Left cardiac atrium (tissue), 4 donors: ENCODE measurements at regions not wholly inside any gene's neighbourhood (a gene's known extent, or its start where the extent isn't known, plus 50 kb on each side); places are given as distances from the start of the nearest gene placed in this dataset.

Experiments
- ATAC-seq, 2 donors: fragments of 200-7000 bp; cut with Tn5 transposase; one replicate each; pipeline ENCODE4 v1.9.1; 2020; ENCODE audit warnings: mild to moderate bottlenecking in 2 of 2, moderate library complexity in 2 of 2
- DNase-seq: peaks from one replicate; pipeline ENCODE4 v3.0.0-alpha.2; 2020
- intact Hi-C, 2 donors: fragments of 100-400 bp; cut with DNase I; formaldehyde crosslinking; loops; one replicate each; pipeline versions ENCODE4 v1.14.1 to v1.15.1; 2022 to 2023
- donor health status: DM: no; HTN: yes; CAD: no.
- donor health status: DM: no; HTN: yes; CAD: no; lungs with severe emphysema.
- donor health status: DM: yes; HTN: yes; CAD: no.
- donor health status: Dilated cardiomyopathy.

GRCh38 chr10:78716043-78716660 lies 352.6 kb upstream of the ZMIZ1 start:
- ATAC-seq: no peak
- no peak for DNase-seq
- intact Hi-C loops: no loop called here

GRCh38 chr10:78717200-78717599 lies 351.6 kb upstream of the ZMIZ1 start:
- DNase-seq: peak; percentile 36
- ATAC-seq: peak; percentile 53 to 72
- intact Hi-C loops: no loop called here

DNA sequence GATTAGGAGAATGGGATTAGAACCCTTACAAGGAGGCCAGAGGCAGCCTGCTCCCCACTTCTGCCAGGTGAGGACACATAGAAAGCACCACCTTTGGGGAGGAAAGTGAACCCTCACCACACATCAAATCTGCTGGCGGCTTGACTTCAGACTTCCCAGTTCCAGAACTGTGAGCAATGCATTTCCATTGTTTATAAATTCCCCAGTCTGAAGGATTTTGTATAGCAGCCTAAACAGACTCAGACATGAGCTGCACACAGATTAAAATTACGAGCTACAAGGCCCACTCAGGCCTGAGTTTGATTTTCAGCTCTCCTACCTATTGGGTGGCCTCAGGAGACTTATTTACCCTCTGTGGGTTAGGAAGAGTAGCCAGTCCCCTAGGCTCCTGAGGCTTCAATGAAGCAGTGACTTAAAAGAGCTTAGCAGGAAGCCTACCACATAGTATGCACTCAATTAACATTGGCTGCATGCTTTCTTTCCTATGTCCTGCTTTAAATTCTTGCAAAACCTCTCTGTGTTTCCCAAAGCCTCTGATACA lies 350.7 kb upstream of the ZMIZ1 start:
- ATAC-seq: no peak
- intact Hi-C loops: no loop called here
- DNase-seq: no peak

- DNase-seq: no peak
- no peak for ATAC-seq
Observed at GRCh38 chr10:78719276-78719675, 349.5 kb upstream of the ZMIZ1 start.

GRCh38 chr10:78720091-78720490 lies 348.7 kb upstream of the ZMIZ1 start:
- intact Hi-C loops: no loop called here
- ATAC-seq (no peak), DNase-seq (no peak)

More at GRCh38 chr10:78719276-78719675, 349.5 kb upstream of the ZMIZ1 start:
- intact Hi-C loops: no loop called here

DNA sequence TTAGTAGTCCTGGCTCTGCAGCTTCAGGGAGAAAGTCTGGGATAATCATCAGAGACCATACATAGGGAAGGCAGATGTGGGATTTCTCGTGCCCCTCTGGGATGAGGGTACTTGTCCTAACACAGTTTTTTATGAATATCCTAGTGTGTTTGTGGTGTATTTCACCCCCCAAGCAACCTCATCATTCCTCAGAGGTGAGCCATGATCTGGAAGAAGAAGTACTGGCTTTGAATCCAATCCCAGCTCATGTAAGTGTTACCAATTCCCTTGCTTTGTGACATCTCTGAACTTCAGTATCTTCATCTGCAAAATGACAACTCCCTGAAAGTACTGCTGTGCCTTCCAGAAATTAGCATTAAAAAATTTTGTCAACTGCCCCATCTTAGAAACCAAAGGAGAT lies 347.5 kb upstream of the ZMIZ1 start:
- ATAC-seq (no peak), DNase-seq (no peak)
- intact Hi-C loops: no loop called here

DNA sequence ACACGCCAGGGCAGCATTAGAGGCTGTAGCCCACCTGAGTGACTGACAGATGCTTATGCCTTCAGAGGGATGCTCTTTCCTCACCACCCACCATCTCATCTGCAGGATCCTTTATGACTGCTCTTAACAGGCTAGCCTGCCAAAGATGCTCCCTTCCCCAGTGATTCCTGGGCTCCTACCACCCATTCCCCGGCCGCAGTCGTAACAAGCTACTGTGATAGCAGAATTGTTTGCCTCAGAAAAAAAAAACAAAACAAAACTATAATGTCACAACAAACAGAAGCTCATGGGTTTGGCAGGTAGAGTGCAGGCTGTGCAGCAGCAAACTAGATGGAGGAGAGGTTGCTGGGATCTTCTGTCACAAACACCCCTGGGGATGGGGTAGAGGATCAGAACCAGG lies 343.9 kb upstream of the ZMIZ1 start:
- intact Hi-C loops: no loop called here
- no peak for ATAC-seq
- no peak for DNase-seq

- ATAC-seq (no peak), DNase-seq (no peak)
- intact Hi-C loops: no loop called here
Observed at GRCh38 chr10:78726171-78726570, 342.6 kb upstream of the ZMIZ1 start.

GRCh38 chr10:78727251-78727650 lies 341.5 kb upstream of the ZMIZ1 start:
- DNase-seq (no peak), ATAC-seq (peak; percentile 12 to 36)
- intact Hi-C loops: no loop called here

DNA sequence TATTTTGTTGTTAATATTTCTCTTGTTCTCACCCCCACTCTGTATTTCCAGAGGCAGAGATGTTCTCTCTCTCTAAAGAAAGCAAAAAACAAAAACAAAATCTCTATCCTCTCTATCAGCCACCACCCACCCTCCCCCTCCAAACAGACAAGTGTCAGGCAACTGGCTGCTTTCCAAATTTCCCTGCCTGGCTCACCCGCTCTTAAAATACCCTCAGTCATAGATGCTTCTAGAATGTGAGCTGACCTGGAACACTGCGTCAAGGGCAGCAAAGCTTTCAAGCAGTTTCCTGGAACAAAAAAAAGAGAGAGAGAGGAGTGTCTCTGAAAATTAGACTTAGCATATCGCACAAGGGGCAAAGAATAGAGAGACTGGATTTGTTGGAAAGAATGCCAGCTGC lies 341.0 kb upstream of the ZMIZ1 start:
- DNase-seq (peak; percentile 55), ATAC-seq (peak; percentile 82 to 87)

GRCh38 chr10:78728176-78728575 lies 340.6 kb upstream of the ZMIZ1 start:
- DNase-seq (no peak), ATAC-seq (peak in 1 of 2 donors; percentile 10)
- intact Hi-C loops: no loop called here

More for the DNA sequence above, 341.0 kb upstream of the ZMIZ1 start:
- intact Hi-C loops: no loop called here

- ATAC-seq (no peak), DNase-seq (no peak)
Observed at GRCh38 chr10:78729366-78729765, 339.4 kb upstream of the ZMIZ1 start.

GRCh38 chr10:78729800-78730199 lies 339.0 kb upstream of the ZMIZ1 start:
- no peak for ATAC-seq
- no peak for DNase-seq
- intact Hi-C loops: no loop called here

More at GRCh38 chr10:78729366-78729765, 339.4 kb upstream of the ZMIZ1 start:
- intact Hi-C loops: no loop called here

DNA sequence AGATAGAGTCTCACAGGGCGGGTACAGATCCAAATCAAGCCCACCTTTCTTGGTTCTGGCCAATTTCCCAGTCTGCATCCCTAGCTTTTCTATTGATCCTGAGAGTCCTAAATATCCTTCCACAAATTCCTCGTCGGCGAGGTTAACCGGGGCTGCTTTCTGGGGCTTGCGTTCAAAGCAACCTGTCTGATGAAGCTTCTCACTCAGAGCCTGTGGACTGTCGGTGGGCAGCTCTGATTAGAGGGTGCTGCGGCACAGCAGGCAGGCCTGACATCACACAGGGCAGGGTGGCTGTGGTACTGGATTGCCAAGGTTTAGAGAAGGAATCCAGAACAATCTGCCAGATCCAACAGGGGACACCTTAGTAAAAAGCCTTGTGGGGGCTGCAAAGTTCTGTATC lies 338.0 kb upstream of the ZMIZ1 start:
- no peak for DNase-seq
- no peak for ATAC-seq
- intact Hi-C loops: no loop called here

DNA sequence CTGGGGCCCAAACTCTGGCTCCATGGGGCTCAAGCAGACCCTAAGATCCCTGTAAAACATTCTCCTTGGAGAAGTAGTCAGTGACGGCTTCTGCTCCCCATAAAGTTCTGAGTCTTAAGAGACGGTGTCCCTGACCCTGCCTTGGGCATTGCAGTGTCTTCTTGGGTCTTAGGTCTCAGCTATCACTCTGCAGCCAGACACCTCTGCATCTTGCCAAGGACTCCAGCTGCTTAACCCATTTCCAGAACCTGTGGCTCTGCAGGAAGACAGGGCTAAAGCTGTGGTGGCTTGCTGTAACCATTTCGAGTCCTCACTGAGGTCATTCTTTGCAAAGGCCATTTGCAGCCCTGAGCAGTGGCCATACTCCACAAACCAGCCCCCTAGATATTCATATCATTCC lies 337.1 kb upstream of the ZMIZ1 start:
- ATAC-seq (no peak), DNase-seq (no peak)
- intact Hi-C loops: no loop called here

DNA sequence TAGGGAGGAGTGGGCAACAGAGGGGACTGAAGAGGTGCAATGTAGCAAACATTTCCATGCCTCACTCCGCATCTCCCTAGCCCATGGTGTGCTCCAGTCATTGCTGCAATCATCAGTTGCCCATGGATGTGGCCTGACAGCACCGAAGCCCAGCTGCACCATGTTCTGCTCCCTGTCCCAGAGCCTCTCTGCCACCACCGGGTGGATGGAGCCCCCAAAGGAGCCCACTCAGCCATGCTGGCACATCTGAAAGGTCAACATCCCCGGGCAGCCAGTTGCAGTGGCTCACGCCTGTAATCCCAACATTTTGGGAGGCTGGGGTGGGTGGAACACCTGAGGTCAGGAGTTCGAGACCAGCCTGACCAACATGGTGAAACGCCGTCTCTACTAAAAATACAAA lies 336.4 kb upstream of the ZMIZ1 start:
- no peak for DNase-seq

GRCh38 chr10:78736926-78737630 lies 331.7 kb upstream of the ZMIZ1 start:
- intact Hi-C loops: no loop called here
- ATAC-seq (no peak), DNase-seq (no peak)

More for the DNA sequence above, 336.4 kb upstream of the ZMIZ1 start:
- intact Hi-C loops: no loop called here
- no peak for ATAC-seq

- DNase-seq (no peak), ATAC-seq (no peak)
- intact Hi-C loops: no loop called here
Observed at GRCh38 chr10:78737883-78738856, 330.6 kb upstream of the ZMIZ1 start.

DNA sequence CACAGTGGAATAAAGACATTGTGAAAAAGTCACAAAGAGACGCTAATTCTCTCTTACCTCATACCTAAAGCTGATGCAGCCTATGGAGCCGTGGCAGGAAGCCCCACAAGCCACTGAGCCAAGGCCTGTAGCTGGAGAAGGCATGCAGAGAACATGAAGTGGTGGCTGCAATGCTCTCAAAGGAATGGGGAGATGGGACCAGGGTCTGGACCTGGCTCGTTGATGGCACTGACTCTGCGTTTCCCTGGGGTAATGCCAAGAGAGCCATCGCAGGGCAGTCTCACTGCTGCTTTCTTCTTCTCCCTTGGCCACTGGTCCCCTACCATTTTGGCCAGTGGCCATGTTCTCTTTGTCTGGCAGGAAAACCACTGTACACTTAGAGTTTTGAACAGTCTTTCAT lies 329.9 kb upstream of the ZMIZ1 start:
- no peak for ATAC-seq
- intact Hi-C loops: no loop called here
- no peak for DNase-seq
